Activated CD8-positive, alpha-beta memory T cell treated with anti-CD3 and anti-CD28 coated beads for 48 hours (primary cell): ENCODE measurements at regions not wholly inside any gene's neighbourhood (a gene's known extent, or its start where the extent isn't known, plus 50 kb on each side); places are given as distances from the start of the nearest gene placed in this dataset.
"Not testable (repeated sequence)": the region's sequence is repeated elsewhere in the genome, so short reads cannot be mapped to it uniquely, and the experiment has no call there.

Experiments
- DNase-seq, 3 experiments: peaks; one replicate each; pipeline ENCODE4 v3.0.0-alpha.2; 2020; ENCODE audit warnings: low read depth in 2 of 3, low spot score in 2 of 3

GRCh38 chr15:53133255-53133850 is 343.2 kb upstream of the ONECUT1 start:
- no peak for DNase-seq

GRCh38 chr15:53130943-53131342 is 340.8 kb upstream of the ONECUT1 start:
- DNase-seq = no peak

GRCh38 chr15:53129121-53129904 is 339.2 kb upstream of the ONECUT1 start:
- no peak for DNase-seq

GRCh38 chr15:53128652-53129051 is 338.5 kb upstream of the ONECUT1 start:
- no peak for DNase-seq

- DNase-seq = no peak
Measured at GRCh38 chr15:53126144-53126543, 336.0 kb upstream of the ONECUT1 start.

- no peak for DNase-seq
Measured at GRCh38 chr15:53122818-53123217, 332.7 kb upstream of the ONECUT1 start.

GRCh38 chr15:53116915-53117314 is 326.8 kb upstream of the ONECUT1 start:
- not testable (repeated sequence) for DNase-seq

- no peak for DNase-seq
Measured at GRCh38 chr15:53116169-53116568, 326.0 kb upstream of the ONECUT1 start.

GRCh38 chr15:53115563-53115962 is 325.4 kb upstream of the ONECUT1 start:
- no peak for DNase-seq

GRCh38 chr15:53114960-53115359 is 324.8 kb upstream of the ONECUT1 start:
- no peak for DNase-seq

- DNase-seq = no peak
Measured at GRCh38 chr15:53110999-53111398, 320.9 kb upstream of the ONECUT1 start.

GRCh38 chr15:53108319-53108718 is 318.2 kb upstream of the ONECUT1 start:
- no peak for DNase-seq

GRCh38 chr15:53107855-53108254 is 317.7 kb upstream of the ONECUT1 start:
- no peak for DNase-seq

GRCh38 chr15:53106505-53107286 is 316.6 kb upstream of the ONECUT1 start:
- no peak for DNase-seq

- DNase-seq = no peak
Measured at GRCh38 chr15:53102483-53102882, 312.3 kb upstream of the ONECUT1 start.

GRCh38 chr15:53080484-53080883 is 290.3 kb upstream of the ONECUT1 start:
- DNase-seq = no peak

GRCh38 chr15:53074221-53074620 is 284.1 kb upstream of the ONECUT1 start:
- no peak for DNase-seq

- peak in 1 of 3 experiments; percentile 2 for DNase-seq
Measured at GRCh38 chr15:53072077-53072476, 281.9 kb upstream of the ONECUT1 start.

- no peak for DNase-seq
Measured at GRCh38 chr15:53068636-53069035, 278.5 kb upstream of the ONECUT1 start.

GRCh38 chr15:53059273-53060043 is 269.3 kb upstream of the ONECUT1 start:
- DNase-seq = no peak

- DNase-seq = no peak
Measured at GRCh38 chr15:53046153-53046790, 256.1 kb upstream of the ONECUT1 start.
